ENCODE measurements at regions not wholly inside any gene's neighbourhood (a gene's known extent, or its start where the extent isn't known, plus 50 kb on each side); places are given as distances from the start of the nearest gene placed in this dataset.
A peak's percentile ranks its signal among the peaks of the same experiment; 100 is the strongest.

GRCh38 chr18:77822632-77823031 is 573.0 kb downstream of the GALR1 start:
- DNase-seq (ENCODE audit: low read depth, low spot score) = peak; percentile 51
- Mint-ChIP-seq H3K36me3 (ENCODE audit: low read depth) (peaks cover 4% of the 10 kb centered on the region), H3K9me3 (peaks cover 6% of the 10 kb centered on the region), H3K4me3 (peak overlapping the region; percentile 6), H3K27me3 (ENCODE audit: low read depth) (peaks cover 32% of the 10 kb centered on the region), H3K4me1 (peaks cover 44% of the 10 kb centered on the region), H3K27ac (ENCODE audit: unreplicated experiment) (no peak overlapping the region)
- TF ChIP-seq CTCF (conservative IDR thresholded peaks at IDR 0.05) = no peak

GRCh38 chr18:77833807-77834206 is 584.2 kb downstream of the GALR1 start:
- Mint-ChIP-seq H3K9me3 (no peaks in the 10 kb centered on the region), H3K36me3 (ENCODE audit: low read depth) (no peaks in the 10 kb centered on the region), H3K27ac (ENCODE audit: unreplicated experiment) (no peak overlapping the region), H3K27me3 (ENCODE audit: low read depth) (no peaks in the 10 kb centered on the region), H3K4me1 (no peaks in the 10 kb centered on the region), H3K4me3 (no peak overlapping the region)
- no peak for DNase-seq (ENCODE audit: low read depth, low spot score)
- no peak for TF ChIP-seq CTCF (conservative IDR thresholded peaks at IDR 0.05)

GRCh38 chr18:77851802-77852201 is 602.2 kb downstream of the GALR1 start:
- TF ChIP-seq CTCF (conservative IDR thresholded peaks at IDR 0.05) = no peak
- no peak overlapping the region for H3K4me3 Mint-ChIP-seq
- no peaks in the 10 kb centered on the region for H3K9me3 Mint-ChIP-seq
- H3K27ac Mint-ChIP-seq (ENCODE audit: unreplicated experiment) = no peak overlapping the region
- H3K36me3 Mint-ChIP-seq (ENCODE audit: low read depth) = no peaks in the 10 kb centered on the region
- peaks cover 3% of the 10 kb centered on the region for H3K27me3 Mint-ChIP-seq (ENCODE audit: low read depth)
- peaks cover 4% of the 10 kb centered on the region for H3K4me1 Mint-ChIP-seq
- DNase-seq (ENCODE audit: low read depth, low spot score) = no peak

GRCh38 chr18:77853859-77854258 is 604.2 kb downstream of the GALR1 start:
- no peak for DNase-seq (ENCODE audit: low read depth, low spot score)
- Mint-ChIP-seq H3K4me1 (peaks cover 13% of the 10 kb centered on the region), H3K27me3 (ENCODE audit: low read depth) (peaks cover 8% of the 10 kb centered on the region), H3K36me3 (ENCODE audit: low read depth) (no peaks in the 10 kb centered on the region), H3K4me3 (no peak overlapping the region), H3K27ac (ENCODE audit: unreplicated experiment) (no peak overlapping the region), H3K9me3 (no peaks in the 10 kb centered on the region)
- no peak for TF ChIP-seq CTCF (conservative IDR thresholded peaks at IDR 0.05)

DNA sequence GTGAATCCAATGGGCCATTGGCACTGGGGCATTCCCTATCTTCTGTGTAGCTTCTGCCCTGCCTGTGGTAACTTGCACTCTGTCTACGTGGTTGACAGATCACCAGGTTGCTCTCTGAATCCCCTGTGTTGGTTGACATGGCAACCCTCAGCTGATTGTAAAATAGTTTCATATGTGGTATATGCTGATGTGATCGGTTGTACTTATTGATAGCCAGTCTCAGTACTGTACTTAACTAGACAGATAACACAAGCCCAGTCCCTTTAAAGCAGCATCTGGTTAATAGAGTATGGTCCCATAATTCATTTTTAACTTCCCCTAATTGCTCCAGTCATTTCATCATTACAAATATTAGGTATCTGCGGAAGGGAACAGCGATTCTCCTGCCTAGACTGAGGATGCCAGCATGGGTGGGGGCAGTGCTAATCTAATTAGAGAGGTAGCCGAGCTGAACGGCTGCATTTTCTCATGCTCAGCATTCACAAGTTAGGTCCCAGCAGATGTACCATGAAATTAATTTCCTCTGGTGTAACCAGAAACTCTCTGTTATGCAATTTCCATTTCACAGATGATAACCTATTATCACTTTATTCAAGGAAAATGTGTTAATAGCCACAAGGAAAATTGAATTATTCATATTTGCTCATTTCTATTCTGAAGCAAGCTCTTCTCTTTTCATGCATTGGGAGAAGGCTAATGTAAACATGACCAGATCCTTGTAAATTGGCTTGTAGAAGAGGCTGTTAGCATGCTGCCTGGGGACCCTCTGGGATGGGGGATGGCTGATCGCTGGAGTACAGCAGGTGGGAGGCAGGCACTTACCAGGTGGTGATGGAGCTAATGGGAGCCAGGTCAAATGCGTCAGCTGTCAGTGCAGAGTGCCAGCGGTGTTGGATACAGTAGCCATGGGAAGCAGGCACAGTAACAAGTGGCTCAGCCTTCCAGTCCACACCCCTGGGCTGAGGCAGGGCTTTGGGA is 608.3 kb downstream of the GALR1 start:
- DNase-seq (ENCODE audit: low read depth, low spot score) = no peak
- no peak for TF ChIP-seq CTCF (conservative IDR thresholded peaks at IDR 0.05)
- H3K36me3 Mint-ChIP-seq (ENCODE audit: low read depth) = no peaks in the 10 kb centered on the region
- no peak overlapping the region for H3K4me3 Mint-ChIP-seq
- H3K27ac Mint-ChIP-seq (ENCODE audit: unreplicated experiment) = no peak overlapping the region
- peaks cover 16% of the 10 kb centered on the region for H3K27me3 Mint-ChIP-seq (ENCODE audit: low read depth)
- peaks cover 13% of the 10 kb centered on the region for H3K4me1 Mint-ChIP-seq
- H3K9me3 Mint-ChIP-seq = no peaks in the 10 kb centered on the region

Measured in neural crest cell (in vitro differentiated cells).